ENCODE measurements at regions not wholly inside any gene's neighbourhood (a gene's known extent, or its start where the extent isn't known, plus 50 kb on each side); places are given as distances from the start of the nearest gene placed in this dataset.
"Not testable (repeated sequence)": the region's sequence is repeated elsewhere in the genome, so short reads cannot be mapped to it uniquely, and the experiment has no call there.

DNA sequence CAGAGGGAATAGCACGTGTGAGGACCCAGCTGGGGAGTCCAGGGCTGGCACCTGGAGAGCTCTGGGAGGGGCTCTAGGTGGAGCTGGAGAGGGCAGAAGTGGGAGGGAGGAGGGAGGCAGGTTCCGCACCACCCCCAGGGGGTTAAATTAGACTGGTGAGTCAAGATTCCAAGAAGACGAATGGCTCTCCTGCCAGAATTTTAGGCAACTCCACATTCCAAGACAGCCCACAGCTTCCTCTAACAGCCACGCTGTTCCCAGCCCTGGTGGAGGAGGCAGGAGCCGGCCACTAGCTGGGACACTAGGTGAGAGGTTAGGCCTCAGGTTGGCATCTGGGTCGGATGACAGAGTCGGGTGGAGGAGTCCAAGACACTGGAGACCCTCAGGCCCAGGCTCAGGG lies 60.2 kb downstream of the TFAP2C start:
- no peak for DNase-seq (ENCODE audit: extremely low read depth in 1 of 11, low read depth in 9 of 11, low spot score in 4 of 11)

GRCh38 chr20:56689852-56690485 lies 60.9 kb downstream of the TFAP2C start:
- no peak for DNase-seq (ENCODE audit: extremely low read depth in 1 of 11, low read depth in 9 of 11, low spot score in 4 of 11)

DNA sequence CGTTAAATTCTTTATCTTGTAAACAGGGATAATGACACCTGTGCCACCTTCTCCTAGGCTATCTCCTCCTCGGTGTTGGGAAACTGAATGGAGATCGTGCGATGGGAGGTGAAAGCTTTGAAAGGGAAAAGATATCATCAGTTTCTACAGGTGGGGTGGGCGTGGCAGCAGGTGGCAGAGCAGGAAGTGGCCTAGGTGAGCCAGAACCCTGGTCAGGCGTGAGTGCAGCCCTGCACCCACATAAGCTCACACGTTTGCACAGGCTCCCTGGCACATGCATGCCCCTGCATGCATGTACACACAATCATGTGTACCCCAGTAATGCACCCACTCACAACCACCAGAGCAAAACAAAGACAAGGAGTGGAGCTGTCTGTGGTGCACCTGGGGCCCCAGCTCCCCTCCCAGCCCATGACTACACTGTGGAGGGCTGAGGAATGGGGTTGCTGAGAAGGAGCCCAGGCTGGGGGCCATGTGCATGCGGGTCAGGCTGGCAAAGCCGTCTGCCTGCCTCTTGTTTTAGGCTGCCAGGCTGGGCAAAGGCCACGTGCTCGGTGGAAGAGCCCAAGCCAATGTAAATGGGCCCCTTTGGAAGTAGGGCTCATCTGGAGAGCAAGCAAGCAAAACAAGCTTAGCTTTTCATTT lies 61.5 kb downstream of the TFAP2C start:
- DNase-seq (ENCODE audit: extremely low read depth in 1 of 11, low read depth in 9 of 11, low spot score in 4 of 11) = no peak

- DNase-seq (ENCODE audit: extremely low read depth in 1 of 11, low read depth in 9 of 11, low spot score in 4 of 11) = no peak
Observed at GRCh38 chr20:56691325-56691998, 62.4 kb downstream of the TFAP2C start.

DNA sequence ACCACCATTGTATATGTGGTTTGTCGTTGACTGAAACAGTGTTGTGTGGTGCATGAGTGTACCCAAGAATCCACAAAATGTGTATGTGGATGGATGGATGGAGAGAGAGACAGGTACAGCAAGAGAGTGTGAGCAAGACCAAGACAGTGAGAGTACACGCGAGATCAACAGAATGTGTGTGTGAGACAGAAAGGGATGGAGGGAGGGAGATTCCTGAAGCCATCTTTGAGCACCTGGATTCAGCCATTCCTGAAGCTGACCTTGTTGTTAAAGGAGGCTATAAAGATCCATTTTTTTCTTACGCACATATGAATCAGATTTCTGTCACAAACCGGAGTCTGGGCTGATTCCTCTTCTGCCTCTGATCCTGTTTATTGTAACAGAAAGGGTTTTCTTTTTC lies 64.1 kb downstream of the TFAP2C start:
- DNase-seq (ENCODE audit: extremely low read depth in 1 of 11, low read depth in 9 of 11, low spot score in 4 of 11) = no peak

GRCh38 chr20:56697476-56697875 lies 68.4 kb downstream of the TFAP2C start:
- no peak for DNase-seq (ENCODE audit: extremely low read depth in 1 of 11, low read depth in 9 of 11, low spot score in 4 of 11)

DNA sequence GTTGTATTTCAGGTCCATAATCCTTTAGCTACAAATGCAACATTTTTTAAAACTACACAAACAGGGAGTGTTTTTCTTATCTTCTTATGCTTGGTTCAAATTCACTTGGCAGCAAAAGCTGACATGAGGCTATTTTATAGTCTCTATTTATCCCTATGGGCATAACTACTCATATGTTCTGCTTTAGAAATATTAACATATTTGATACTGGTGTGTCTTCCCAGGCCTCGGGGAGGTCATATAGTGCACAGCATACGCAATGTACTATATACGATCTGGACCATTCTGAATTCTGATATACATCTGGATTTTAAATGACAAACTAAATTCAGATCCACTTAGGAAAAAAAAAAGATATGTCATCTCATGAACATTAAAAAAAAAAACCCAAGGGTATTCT lies 69.2 kb downstream of the TFAP2C start:
- no peak for DNase-seq (ENCODE audit: extremely low read depth in 1 of 11, low read depth in 9 of 11, low spot score in 4 of 11)

- no peak for DNase-seq (ENCODE audit: extremely low read depth in 1 of 11, low read depth in 9 of 11, low spot score in 4 of 11)
Observed at GRCh38 chr20:56698749-56699148, 69.6 kb downstream of the TFAP2C start.

DNA sequence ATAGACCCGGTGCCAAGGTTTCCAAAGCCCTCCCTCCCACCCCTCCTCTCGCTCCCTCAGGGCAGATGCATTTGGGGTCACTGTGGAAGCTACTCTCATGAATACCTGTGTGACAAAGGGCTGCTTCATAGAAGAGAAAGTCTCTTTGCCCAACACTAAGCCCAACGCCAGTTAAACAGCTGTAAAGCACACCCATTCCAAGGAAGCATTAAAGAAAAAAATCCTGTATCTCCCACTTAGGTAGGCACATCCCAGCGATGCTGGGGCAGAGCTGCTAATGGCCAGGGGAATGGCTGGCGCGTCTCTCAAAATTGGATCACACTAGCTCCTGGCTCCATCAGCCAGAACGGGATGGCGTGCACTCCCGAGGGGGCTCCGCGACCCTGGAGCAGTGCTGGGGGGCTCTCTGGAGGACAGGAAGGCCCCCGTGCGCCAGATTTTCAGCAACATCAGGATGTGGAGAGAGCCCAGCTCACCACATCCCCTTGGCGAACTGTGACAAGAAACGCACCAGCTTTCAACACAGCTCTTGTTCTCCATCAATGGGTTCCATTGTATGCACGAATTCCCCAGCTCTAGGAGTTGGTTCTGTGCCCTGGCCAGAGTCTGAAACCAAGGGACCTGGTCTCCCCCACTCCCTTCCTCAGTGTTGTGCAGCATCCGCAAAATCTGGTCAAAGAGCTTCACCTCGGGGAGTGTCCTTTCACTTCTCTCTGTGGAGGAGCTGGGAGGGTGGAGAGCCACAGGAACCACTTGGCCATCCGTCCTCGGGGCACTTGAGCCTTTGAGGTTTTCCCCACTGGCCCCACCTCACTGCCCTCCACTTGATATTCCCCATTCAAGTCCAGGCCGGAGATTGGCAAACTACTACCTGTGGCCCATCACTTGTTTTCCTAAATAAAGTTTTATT lies 74.1 kb downstream of the TFAP2C start:
- DNase-seq (ENCODE audit: extremely low read depth in 1 of 11, low read depth in 9 of 11, low spot score in 4 of 11) = no peak

DNA sequence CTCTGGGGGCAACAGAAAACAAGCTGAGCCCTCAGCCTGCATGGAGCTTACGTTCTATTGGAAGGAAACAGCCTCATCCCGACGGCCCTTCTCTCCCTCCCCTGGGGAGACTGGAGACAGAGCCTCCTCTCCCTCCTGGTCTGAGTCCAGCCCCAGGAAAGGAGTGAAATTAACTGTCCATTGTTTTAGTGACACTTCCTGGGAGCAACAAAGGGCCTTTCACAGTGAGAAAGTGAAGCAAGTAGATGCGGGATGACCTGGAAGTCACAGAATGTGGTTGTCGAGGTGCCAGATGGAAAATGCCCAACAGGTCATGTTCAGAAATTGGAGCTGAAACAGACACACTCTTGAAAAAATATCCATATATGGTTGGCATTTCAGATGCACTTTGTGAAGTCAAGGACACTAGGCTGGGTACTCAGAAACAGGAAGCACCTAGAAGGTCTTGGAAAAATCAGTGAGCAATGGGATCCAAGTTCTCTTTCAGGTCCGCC lies 77.8 kb downstream of the TFAP2C start:
- DNase-seq (ENCODE audit: extremely low read depth in 1 of 11, low read depth in 9 of 11, low spot score in 4 of 11) = no peak

DNA sequence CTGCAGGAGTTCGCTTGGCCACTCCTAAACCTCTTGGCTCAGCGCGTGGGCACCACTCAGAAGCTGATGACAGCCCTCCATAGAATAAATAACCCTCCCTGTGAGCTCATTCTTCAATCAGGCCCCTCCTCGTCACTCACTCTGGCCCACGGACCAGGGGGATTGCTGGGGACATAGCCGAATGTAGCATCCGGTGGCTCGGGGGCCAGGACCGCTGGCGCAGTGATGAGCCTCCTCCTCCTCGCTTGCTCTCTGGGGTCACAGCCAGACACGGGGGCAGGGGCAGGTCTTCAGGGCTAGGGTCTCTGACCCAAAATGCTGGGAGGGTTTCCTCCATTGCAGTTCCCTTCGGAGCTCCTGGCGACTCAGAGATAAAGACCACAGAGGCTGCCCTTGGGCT lies 79.9 kb downstream of the TFAP2C start:
- no peak for DNase-seq (ENCODE audit: extremely low read depth in 1 of 11, low read depth in 9 of 11, low spot score in 4 of 11)

- DNase-seq (ENCODE audit: extremely low read depth in 1 of 11, low read depth in 9 of 11, low spot score in 4 of 11) = no peak
Observed at GRCh38 chr20:56710125-56710524, 81.0 kb downstream of the TFAP2C start.

DNA sequence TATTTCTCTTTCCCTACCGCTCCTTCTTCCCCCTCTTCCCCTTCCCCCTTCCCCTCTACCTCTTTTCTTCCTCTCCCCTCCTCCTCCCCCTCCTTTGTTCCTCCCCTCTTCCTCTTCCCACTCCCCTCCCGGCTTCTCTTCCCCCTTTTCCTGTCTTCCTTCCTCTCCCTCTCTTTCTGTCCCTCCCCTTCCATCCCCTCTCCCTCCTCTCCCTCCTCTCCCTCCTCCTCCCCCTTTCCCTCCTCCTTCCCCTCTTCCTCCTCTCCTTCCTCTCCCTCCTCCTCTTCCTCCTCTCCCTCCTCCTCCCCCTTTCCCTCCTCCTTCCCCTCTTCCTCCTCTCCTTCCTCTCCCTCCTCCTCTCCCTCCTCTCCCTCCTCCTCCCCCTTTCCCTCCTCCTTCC lies 81.5 kb downstream of the TFAP2C start:
- not testable (repeated sequence) for DNase-seq (ENCODE audit: extremely low read depth in 1 of 11, low read depth in 9 of 11, low spot score in 4 of 11)

GRCh38 chr20:56711018-56711417 lies 81.9 kb downstream of the TFAP2C start:
- DNase-seq (ENCODE audit: extremely low read depth in 1 of 11, low read depth in 9 of 11, low spot score in 4 of 11) = no peak

DNA sequence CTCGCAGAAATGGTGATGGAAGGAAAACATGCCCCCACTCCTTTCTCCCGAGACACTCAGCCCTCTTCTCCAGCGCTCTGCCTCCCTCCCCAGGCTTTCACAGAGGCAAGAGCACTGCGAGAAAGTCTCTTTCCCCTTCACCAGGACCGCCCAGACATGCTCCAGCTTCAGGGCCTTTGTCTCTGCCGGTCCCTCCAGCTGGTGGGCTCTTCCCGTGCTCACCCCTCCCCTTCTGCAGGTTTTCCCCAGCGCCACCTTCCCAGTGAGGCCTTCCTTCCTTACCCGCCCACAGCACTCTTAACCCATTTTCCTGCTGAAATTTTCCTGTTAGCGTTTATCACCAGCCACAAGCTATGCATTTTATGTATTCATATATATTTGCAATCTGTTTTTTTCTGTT lies 86.2 kb downstream of the TFAP2C start:
- DNase-seq (ENCODE audit: extremely low read depth in 1 of 11, low read depth in 9 of 11, low spot score in 4 of 11) = no peak

DNA sequence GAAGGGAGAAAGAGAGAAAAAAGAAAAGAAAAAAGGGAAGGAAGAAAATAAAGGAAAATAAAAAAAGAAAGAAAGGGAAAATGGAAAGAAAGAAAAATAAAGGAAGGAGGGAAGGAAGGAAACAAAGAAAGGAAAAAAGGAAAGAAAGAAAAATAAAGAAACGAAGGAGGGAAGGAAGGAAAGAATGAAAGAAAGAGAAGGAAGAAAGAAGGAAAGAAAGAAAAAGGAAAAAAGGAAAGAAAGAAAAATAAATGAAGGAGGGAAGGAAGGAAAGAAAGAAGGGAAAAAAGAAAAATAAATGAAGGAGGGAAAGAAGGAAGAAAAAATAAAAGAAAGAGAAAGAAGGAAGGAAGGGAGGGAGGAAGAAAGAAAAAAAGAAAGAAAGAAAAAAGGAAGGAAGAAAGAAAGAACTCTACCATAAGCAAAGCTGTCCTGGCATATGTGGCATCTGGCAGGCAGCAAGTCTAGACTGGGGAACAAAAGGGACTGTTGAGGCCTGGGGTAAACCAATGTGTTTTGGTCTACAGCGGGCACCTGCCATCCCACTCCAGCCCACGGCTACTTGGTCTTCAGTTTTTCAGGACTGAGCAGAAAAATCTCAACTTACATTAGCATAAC lies 86.9 kb downstream of the TFAP2C start:
- DNase-seq (ENCODE audit: extremely low read depth in 1 of 11, low read depth in 9 of 11, low spot score in 4 of 11) = no peak

DNA sequence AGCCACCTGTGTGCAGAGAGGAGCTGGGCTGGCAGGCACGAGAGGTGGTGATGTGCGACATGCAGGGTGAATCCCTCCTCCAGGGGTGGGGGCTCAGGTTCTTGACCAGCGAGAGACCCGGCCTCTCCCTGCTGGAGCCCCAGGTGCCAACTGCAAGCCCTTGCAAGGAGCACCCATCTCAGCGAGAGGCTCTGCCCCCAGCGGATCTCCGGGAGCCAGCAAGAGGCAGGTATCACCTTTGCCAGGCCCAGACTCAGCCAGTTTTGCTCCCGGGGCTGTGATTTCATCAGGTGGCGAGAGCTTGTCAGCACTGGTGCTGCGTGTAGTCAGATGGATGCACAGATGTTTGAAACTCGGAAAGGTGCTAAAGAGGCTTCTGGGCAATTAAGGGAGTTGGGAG lies 87.7 kb downstream of the TFAP2C start:
- no peak for DNase-seq (ENCODE audit: extremely low read depth in 1 of 11, low read depth in 9 of 11, low spot score in 4 of 11)

DNA sequence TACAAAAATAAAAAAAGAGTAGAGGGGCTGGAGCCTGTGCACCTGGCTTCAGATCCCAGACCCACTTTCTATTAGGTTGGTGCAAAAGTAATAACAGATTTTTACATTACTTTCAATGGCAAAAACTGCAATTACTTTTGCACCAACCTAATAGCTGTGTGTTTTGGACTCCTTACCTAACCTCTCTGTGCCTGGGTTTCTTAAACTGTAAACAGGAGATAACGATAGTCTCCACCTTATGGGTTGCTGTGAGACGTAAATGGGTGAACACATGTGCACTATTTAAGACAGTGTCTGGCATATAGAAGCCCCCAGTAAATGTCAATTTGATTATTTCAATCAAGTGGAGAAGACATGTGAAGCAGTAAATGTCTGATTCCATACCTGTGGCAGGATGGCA lies 89.7 kb downstream of the TFAP2C start:
- no peak for DNase-seq (ENCODE audit: extremely low read depth in 1 of 11, low read depth in 9 of 11, low spot score in 4 of 11)

DNA sequence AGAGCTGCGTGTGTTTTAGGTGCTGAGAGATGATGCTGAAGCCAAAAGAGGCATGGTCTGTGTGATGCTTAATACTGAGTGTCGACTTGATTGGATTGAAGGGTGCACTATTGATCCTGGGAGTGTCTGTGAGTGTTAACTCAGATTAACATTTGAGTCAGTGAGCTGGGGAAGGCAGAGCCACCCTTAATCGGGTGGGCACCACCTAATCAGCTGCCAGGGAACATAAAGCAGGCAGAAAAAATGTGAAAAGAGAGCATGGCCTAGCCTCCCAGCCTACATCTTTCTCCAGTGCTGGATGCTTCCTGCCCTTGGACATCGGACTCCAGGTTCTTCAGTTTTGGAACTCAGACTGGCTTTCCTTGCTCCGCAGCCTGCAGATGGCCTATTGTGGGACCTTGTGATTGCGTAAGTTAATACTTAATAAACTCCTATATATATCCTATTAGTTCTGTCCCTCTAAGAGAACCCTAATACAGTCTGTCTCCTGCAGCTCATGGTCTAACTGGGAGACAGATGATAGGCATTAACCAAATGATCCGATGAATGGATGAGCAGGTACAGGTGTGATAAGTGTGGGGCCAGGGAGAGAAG lies 91.6 kb downstream of the TFAP2C start:
- no peak for DNase-seq (ENCODE audit: extremely low read depth in 1 of 11, low read depth in 9 of 11, low spot score in 4 of 11)

Measured in renal cortex interstitium (tissue), 11 donors.